OCI-LY3 (cell line): ENCODE measurements at regions not wholly inside any gene's neighbourhood (a gene's known extent, or its start where the extent isn't known, plus 50 kb on each side); places are given as distances from the start of the nearest gene placed in this dataset.
A peak's percentile ranks its signal among the peaks of the same experiment; 100 is the strongest.

Experiments used
- H2AFZ ChIP-seq: fragments of 200-600, 300-600 bp; shearing (Covaris generic); 2 replicates; pipeline ENCODE4 v1.6.0; 2014; ENCODE audit warnings: antibody characterized with exemption, low read depth, low read length
- H3K27ac ChIP-seq: fragments of 200-600, 300-600 bp; sonication (generic); 2 replicates; pipeline ENCODE4 v1.5.1; 2014; ENCODE audit warnings: mild to moderate bottlenecking, low read length, moderate library complexity, mixed read lengths
- H3K27me3 ChIP-seq: fragments of 200-600, 300-600 bp; sonication (generic); 2 replicates; pipeline ENCODE4 v1.6.1; 2014; ENCODE audit warnings: low read depth, low read length, mixed read lengths
- H3K36me3 ChIP-seq: fragments of 200-600, 300-600 bp; sonication (generic); replicated peaks from 2 replicates; pipeline ENCODE3; 2014; ENCODE audit warnings: low read depth, low read length, mixed read lengths
- H3K4me1 ChIP-seq: fragments of 300-600, 200-600 bp; sonication (generic); 2 replicates; pipeline ENCODE4 v1.6.1; 2014; ENCODE audit warnings: low read length, mixed read lengths
- H3K4me2 ChIP-seq: fragments of 200-600, 300-600 bp; sonication (generic); 2 replicates; pipeline ENCODE4 v1.6.1; 2014; ENCODE audit warnings: low read length, mixed read lengths
- H3K4me3 ChIP-seq: fragments of 300-600, 200-600 bp; sonication (generic); 2 replicates; pipeline ENCODE4 v1.5.1; 2014; ENCODE audit warnings: antibody characterized with exemption, mild to moderate bottlenecking, low read length, moderate library complexity
- H3K79me2 ChIP-seq: fragments of 300-600, 200-600 bp; shearing (Covaris generic); 2 replicates; pipeline ENCODE4 v1.6.1; 2014; ENCODE audit warnings: mild to moderate bottlenecking, low read length, mixed read lengths
- H3K9ac ChIP-seq: fragments of 300-600, 200-600 bp; shearing (Covaris generic); 2 replicates; pipeline ENCODE4 v1.6.0; 2014; ENCODE audit warnings: mild to moderate bottlenecking, low read length, moderate library complexity
- H3K9me3 ChIP-seq: fragments of 200-600, 300-600 bp; shearing (Covaris generic); 2 replicates; pipeline ENCODE4 v1.6.1; 2014; ENCODE audit warnings: low read length, mixed read lengths; ENCODE audit not compliant: insufficient read depth
- H4K20me1 ChIP-seq: fragments of 200-600, 300-600 bp; sonication (generic); 2 replicates; pipeline ENCODE4 v1.6.1; 2016; ENCODE audit warnings: low read length, mixed read lengths; ENCODE audit not compliant: insufficient read depth
- EZH2phosphoT487 ChIP-seq: fragments of 200-600 bp; shearing (Covaris generic); IDR thresholded peaks from 2 replicates; pipeline ENCODE4 v1.6.1; 2018; ENCODE audit warnings: antibody characterized with exemption, mixed run types, low read depth
- TF ChIP-seq, protein P1 (sequence below): fragments of 200-600, 300-600 bp; sonication (generic); IDR thresholded peaks from 2 replicates; pipeline ENCODE4 v1.5.1; 2014; ENCODE audit warnings: antibody characterized with exemption, low read length, low read depth

DNA sequence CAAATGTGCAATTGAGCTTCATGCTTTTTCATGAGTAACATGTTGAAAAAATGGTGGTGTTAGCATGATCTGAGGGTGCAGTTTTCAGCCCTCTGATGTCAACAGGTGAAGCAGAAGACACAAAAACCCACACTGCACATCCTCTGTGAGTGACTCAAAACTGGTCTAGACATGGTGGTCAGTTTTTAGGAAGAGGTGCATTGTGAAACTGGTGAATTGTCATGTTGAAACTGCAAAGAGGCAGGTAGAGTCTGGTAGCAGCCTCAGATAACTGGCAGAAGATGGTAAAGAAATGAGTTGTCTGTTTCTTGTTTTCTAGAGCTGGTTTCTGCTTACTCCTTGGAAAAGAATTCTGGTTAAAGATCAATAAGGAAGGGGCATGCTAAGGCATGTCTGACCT is 97.3 kb upstream of the HMCN1 start:
- no peaks in the 10 kb centered on the region for H4K20me1 ChIP-seq
- H2AFZ ChIP-seq, result no peak overlapping the region
- no peak for TF ChIP-seq EZH2phosphoT487
- TF ChIP-seq, protein P1, sequence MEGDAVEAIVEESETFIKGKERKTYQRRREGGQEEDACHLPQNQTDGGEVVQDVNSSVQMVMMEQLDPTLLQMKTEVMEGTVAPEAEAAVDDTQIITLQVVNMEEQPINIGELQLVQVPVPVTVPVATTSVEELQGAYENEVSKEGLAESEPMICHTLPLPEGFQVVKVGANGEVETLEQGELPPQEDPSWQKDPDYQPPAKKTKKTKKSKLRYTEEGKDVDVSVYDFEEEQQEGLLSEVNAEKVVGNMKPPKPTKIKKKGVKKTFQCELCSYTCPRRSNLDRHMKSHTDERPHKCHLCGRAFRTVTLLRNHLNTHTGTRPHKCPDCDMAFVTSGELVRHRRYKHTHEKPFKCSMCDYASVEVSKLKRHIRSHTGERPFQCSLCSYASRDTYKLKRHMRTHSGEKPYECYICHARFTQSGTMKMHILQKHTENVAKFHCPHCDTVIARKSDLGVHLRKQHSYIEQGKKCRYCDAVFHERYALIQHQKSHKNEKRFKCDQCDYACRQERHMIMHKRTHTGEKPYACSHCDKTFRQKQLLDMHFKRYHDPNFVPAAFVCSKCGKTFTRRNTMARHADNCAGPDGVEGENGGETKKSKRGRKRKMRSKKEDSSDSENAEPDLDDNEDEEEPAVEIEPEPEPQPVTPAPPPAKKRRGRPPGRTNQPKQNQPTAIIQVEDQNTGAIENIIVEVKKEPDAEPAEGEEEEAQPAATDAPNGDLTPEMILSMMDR, result no peak
- peak overlapping the region; percentile 61 for H3K4me2 ChIP-seq
- peaks cover 17% of the 10 kb centered on the region for H3K36me3 ChIP-seq
- peaks cover 60% of the 10 kb centered on the region for H3K4me1 ChIP-seq
- no peaks in the 10 kb centered on the region for H3K27me3 ChIP-seq
- peak overlapping the region; percentile 92 for H3K27ac ChIP-seq
- H3K9me3 ChIP-seq, result peaks cover 8% of the 10 kb centered on the region; the same call in 1 of the 2 replicates
- peak overlapping the region; percentile 75 for H3K9ac ChIP-seq
- H3K79me2 ChIP-seq, result no peaks in the 10 kb centered on the region
- H3K4me3 ChIP-seq, result peak overlapping the region; percentile 20

DNA sequence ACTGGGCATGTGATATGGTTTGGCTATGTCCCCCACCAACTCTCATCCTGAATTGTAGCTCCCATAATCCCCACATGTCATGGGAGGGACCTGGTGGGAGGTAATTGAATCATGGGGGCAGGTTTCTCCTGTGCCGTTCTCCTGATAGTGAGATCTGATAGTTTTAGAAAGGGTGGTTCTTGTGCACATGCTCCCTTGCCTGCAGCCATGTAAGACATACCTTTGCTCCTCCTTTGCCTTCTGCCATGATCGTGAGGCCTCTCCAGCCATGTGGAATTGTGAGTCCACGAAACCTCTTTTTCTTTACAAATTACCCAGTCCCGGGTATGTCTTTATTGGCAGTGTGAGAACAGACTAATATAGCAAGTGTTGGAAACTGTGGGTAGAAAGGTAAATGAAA is 99.5 kb upstream of the HMCN1 start:
- H3K4me3 ChIP-seq, result no peak overlapping the region
- no peaks in the 10 kb centered on the region for H3K27me3 ChIP-seq
- no peak for TF ChIP-seq EZH2phosphoT487
- TF ChIP-seq, protein P1, result no peak
- no peaks in the 10 kb centered on the region for H4K20me1 ChIP-seq
- H3K27ac ChIP-seq, result 0 out of 2 replicates have a peak overlapping the region, but pooled peaks have one; percentile 67
- no peak overlapping the region for H3K9ac ChIP-seq
- H3K9me3 ChIP-seq, result peaks cover 8% of the 10 kb centered on the region; the same call in 1 of the 2 replicates
- H3K79me2 ChIP-seq, result no peaks in the 10 kb centered on the region
- H3K4me2 ChIP-seq, result no peak overlapping the region
- H2AFZ ChIP-seq, result no peak overlapping the region
- peaks cover 64% of the 10 kb centered on the region for H3K4me1 ChIP-seq
- peaks cover 17% of the 10 kb centered on the region for H3K36me3 ChIP-seq

DNA sequence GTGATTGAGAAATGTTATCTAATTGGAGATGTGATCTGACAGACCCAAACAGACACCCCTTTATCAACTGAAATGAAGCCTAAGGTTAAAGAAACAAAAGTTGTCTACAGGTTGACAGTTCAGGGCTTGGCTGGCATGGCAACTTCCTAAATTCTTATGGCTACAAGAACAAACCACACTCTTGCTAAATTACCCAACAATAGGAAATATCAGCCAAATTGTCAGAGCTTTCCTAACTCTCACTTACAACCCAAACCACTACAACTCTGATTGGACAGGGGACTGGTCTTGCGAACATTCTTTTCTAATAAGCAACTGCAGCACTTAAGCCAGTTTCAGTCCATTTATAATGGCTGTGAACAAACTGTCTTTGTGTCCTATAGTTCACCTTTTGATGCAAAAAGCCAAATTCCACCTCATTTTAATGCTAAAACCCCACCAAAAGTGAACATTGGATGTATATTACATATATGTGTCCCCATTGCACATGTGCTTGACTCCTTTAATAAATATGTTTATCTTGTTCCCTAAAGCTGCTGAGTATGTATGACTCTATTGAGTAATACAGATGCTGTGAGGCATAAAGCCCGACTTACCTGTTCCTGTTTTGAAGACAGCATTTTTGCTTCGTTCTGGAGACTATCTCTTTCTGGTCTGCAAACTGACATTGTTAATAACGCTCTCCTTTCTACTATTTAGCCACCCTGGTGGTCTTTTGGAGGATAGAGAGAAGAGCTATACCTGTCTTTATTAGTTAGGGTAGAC is 101.3 kb upstream of the HMCN1 start:
- no peaks in the 10 kb centered on the region for H4K20me1 ChIP-seq
- H3K4me1 ChIP-seq, result peaks cover 79% of the 10 kb centered on the region
- H3K27me3 ChIP-seq, result no peaks in the 10 kb centered on the region
- H3K9me3 ChIP-seq, result peaks cover 8% of the 10 kb centered on the region; the same call in 1 of the 2 replicates
- no peaks in the 10 kb centered on the region for H3K79me2 ChIP-seq
- TF ChIP-seq EZH2phosphoT487, result no peak
- no peak overlapping the region for H3K4me3 ChIP-seq
- H2AFZ ChIP-seq, result peak overlapping the region; percentile 27
- peaks cover 17% of the 10 kb centered on the region for H3K36me3 ChIP-seq
- H3K4me2 ChIP-seq, result peak overlapping the region; percentile 37
- H3K27ac ChIP-seq, result peak overlapping the region; percentile 67
- H3K9ac ChIP-seq, result peak overlapping the region; percentile 41

DNA sequence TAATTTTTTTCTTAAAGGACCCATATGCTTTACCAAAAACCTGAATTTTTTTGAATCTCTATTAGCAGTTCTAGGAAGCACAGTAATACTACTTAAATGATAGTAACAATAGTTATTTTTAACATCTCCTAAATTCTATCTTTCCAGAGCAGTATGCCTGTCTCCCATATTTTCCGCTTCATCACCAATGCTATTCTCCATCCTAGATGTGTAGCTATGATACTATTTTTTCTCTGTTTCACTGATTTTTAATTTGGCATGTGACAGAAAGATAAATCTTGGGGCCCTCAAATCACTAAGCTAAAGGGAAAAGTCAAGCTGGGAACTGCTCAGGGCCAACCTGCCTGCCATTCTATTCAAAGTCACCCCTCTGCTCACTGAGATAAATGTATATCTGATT is 102.3 kb upstream of the HMCN1 start:
- TF ChIP-seq, protein P1, result no peak
- TF ChIP-seq EZH2phosphoT487, result no peak
- H2AFZ ChIP-seq, result no peak overlapping the region
- H3K79me2 ChIP-seq, result no peaks in the 10 kb centered on the region
- H3K27ac ChIP-seq, result no peak overlapping the region
- H3K9ac ChIP-seq, result no peak overlapping the region
- H3K4me2 ChIP-seq, result no peak overlapping the region
- no peak overlapping the region for H3K4me3 ChIP-seq
- H3K4me1 ChIP-seq, result peaks cover 80% of the 10 kb centered on the region
- no peaks in the 10 kb centered on the region for H3K27me3 ChIP-seq
- peaks cover 17% of the 10 kb centered on the region for H3K36me3 ChIP-seq
- H3K9me3 ChIP-seq, result peaks cover 8% of the 10 kb centered on the region; the same call in 1 of the 2 replicates
- no peaks in the 10 kb centered on the region for H4K20me1 ChIP-seq
